SHP77 treated with DMSO at 0.1 percent for 48 hours (cell line): ENCODE measurements at regions not wholly inside any gene's neighbourhood (a gene's known extent, or its start where the extent isn't known, plus 50 kb on each side); places are given as distances from the start of the nearest gene placed in this dataset.
"Not testable (repeated sequence)": the region's sequence is repeated elsewhere in the genome, so short reads cannot be mapped to it uniquely, and the experiment has no call there.

ENCODE experiments used
- DNase-seq: peaks from one replicate; lab custom pipeline; 2025; lab: John Stamatoyannopoulos, UW

- no peak for DNase-seq
Measured at GRCh38 chr3:20395692-20396091, 209.7 kb upstream of the SGO1 start.

DNA sequence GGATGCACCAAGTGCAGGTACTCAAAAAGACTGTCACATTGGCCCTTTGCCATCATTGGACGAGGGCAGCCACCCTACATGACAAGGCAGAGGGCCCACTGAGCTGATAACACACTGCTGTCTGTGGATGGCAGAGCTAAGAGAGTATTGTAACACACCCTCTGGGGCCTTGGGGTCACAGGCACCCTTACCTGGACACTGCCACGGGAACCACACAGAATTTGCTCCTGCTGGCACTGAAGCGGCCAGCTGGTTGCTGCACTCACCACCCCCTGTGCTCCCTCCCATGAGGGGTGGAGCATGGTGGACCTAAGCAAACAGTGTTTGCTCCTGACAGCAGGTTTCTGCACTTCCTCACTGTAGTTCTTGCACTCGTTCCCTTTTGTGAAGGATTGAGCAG is 208.2 kb upstream of the SGO1 start:
- DNase-seq = no peak

DNA sequence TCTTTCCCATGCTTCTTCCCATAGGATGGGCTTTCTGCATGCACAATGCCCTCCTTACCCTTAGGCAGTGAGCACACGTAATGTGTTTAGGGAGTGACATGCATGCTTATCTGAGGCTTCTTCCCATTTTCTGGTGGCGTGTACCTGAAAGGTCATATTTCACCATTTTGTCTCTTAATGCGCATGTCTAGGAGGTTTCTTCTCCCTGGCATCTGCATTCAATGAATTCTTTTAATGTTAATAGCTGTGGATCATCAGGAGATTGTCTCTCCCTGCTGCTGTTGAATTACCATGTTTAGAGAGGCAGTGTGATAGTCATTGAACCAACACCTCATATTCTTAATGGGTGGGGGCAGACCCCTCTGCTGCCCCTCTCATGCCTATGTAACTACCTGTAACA is 205.6 kb upstream of the SGO1 start:
- no peak for DNase-seq

DNA sequence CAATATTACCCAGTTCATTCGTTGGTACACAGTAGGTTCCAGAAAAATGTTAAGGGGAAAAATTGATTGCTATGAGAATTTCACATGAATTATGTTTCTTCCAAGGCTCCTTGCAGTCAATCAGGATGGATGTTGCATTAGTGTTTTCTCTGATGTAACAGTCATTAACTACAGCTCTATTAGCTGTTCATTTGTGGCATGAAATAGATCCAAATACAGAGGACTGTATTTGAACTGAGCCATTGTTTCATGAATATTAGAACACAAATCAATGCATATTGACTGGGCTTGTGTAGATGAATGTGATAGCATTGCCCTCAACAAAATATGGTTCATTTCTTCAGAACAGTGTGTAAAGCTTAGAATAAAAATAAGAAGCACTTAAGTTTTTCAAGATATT is 203.0 kb upstream of the SGO1 start:
- DNase-seq = no peak

- no peak for DNase-seq
Measured at GRCh38 chr3:20380295-20380694, 194.3 kb upstream of the SGO1 start.

DNA sequence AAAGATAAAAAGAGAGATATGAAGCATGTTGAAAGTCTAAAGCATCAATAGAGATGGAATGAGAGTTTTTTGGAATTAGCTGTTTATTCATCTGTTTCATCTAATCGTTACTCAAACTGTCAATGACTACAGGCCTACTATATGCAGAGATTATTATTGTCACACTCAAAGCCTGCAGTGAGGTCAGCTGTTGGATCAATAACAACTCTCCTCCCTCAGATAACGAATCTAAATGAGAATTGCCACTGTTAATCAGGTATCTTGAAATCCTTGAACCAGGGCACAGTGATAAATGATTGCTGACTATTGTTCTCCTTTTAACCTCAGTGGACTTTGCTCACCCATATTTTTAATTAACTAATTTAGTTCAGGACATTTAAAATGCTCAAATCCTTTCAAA is 192.3 kb upstream of the SGO1 start:
- DNase-seq = no peak

DNA sequence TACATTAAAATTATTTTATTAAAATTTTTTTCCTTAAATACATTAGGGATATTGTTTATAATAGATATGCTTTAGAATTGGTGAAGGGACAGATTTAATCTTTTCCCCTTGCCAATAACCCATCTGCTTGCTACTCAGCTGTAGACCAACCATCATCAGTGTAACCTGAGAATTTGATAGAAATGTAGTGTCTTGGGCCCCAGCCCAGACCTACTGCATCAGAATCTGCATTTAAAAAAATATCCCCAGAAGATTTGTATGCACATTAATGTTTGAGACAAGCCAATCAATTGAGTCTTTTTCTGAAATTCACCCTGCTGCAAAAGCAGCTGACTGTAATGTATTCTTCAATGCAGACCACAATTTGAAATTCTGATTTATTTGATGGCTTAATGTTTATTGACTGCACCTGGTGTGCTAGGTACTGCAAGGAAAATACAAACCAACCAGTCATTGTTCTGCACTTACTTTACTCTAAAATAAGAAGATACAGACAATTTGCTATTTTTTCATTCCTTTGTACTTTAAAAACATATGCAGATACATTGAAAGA is 190.7 kb upstream of the SGO1 start:
- DNase-seq = no peak

- DNase-seq = no peak
Measured at GRCh38 chr3:20375302-20375701, 189.3 kb upstream of the SGO1 start.

GRCh38 chr3:20370273-20371063 is 184.5 kb upstream of the SGO1 start:
- not testable (repeated sequence) for DNase-seq

- DNase-seq = no peak
Measured at GRCh38 chr3:20361000-20361399, 175.0 kb upstream of the SGO1 start.

GRCh38 chr3:20353286-20353685 is 167.3 kb upstream of the SGO1 start:
- no peak for DNase-seq

GRCh38 chr3:20352546-20353179 is 166.7 kb upstream of the SGO1 start:
- no peak for DNase-seq

GRCh38 chr3:20350449-20350848 is 164.4 kb upstream of the SGO1 start:
- DNase-seq = no peak

DNA sequence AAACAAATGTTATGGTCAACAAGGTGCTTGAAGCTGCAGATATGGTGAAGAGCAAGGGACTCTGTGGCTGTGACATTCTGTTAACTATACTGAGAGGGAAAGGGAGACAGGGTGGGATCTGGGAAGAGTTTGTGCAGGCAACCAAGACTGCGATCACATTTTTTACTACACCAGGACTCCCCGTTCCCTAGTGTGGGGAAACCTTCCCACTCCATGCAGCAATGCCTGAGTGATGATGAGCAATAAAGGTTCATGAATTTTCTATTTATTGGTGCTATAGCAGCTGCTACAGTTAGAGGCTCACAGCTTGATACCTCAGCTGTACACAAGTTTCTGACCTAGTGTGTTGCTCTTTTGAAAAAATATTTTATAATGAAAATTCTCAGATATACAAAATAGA is 160.9 kb upstream of the SGO1 start:
- no peak for DNase-seq

DNA sequence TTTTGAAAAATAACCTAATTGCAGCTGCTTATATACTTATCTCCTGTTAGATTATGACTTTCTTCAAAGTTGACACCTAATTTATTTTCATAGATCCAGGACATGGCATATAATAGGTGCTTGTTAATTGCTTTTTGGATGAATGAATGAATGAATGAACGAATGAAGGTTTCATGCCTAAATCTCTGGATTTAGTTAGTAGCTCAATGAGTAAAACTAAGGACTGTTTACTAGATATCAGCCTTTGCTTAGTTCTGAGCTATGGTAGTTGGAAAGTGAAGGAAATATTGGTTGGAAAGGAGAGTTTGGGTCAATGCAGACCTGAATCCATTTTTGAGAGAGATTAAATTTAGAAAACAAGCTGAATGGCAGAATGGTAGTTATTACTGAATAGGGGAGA is 160.4 kb upstream of the SGO1 start:
- no peak for DNase-seq

DNA sequence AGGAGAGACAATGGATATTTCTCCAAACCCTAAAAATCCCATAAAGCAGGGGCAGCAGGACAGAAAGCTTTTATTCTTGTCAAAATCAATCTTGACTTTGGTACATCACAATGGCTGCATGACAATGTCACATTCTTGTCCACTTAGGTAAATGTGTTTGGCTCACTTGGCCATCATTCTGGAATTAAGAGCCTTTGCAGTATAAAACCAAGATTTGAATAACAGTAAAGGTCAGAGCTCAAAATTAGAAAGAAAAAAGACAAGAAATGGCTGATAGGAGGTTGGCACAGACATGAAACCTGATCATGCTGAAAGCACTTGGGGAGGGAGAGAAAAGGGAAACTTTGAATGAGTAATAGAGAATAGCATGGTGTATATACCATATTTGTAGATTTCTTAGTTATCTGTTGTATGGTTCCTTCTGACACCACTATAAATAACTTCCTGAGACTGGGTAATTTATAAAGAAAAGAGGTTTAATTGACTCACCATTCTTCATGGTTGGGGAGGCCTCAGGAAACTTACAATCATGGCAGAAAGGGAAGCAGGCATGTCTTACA is 158.5 kb upstream of the SGO1 start:
- no peak for DNase-seq

GRCh38 chr3:20343790-20344189 is 157.8 kb upstream of the SGO1 start:
- DNase-seq = no peak

GRCh38 chr3:20340324-20340928 is 154.4 kb upstream of the SGO1 start:
- peak; percentile 33 for DNase-seq

- DNase-seq = no peak
Measured at GRCh38 chr3:20336572-20336971, 150.6 kb upstream of the SGO1 start.

DNA sequence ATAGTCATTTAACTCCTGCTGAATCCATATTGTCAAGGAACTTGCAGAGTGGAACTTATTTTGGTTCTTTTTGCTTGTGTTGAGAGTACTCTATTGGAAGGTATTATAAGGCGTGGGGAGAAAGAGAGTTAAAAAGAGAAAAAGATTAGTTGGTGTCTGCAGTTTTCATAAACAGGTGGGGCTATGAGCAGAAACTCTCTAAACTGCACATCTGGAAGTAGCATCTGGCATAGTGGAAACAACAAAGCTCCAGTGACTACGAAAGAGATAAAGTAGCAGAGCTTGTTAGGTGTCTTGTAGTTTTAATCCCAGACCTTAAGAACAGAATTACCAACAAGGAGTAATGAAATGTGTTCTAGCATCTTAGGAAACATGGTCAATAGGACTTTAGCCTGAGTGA is 148.8 kb upstream of the SGO1 start:
- no peak for DNase-seq

GRCh38 chr3:20327889-20328288 is 141.9 kb upstream of the SGO1 start:
- no peak for DNase-seq

DNA sequence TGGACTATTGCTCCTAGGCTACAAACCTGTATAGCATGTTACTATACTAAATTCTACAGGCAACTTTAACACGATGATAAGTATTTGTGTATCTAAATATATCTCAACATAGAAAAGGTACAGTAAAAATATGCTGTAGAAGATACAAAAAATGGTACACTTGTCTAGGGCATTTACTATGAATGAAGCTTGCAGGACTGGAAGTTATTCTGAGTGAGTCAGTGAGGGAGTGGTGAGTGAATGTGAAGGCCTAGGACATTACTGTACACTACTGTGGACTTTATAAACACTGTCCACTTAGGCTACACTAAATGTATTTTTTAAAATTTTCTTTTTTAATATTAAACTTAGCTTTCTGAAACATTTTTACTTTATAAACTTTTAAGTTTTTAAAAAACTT is 140.5 kb upstream of the SGO1 start:
- no peak for DNase-seq

DNA sequence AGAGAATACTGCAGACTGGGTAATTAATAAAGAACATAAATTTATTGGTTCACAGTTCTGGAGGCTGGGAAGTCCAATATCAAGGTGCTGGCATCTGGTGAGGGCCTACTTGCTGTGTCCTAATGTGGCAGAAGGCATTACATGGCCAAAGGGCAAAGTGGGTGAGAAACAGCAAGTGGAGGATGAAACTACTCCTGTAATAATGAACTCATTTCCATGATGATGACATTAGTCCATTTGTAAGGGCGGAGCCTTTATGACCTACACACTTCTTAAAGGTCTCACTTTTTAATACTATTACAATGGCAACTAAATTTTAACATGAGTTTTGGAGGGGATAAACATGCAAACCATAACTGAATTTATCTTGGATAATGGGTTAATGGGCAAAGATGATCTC is 139.6 kb upstream of the SGO1 start:
- DNase-seq = no peak
